Calu3 (cell line): ENCODE measurements at regions not wholly inside any gene's neighbourhood (a gene's known extent, or its start where the extent isn't known, plus 50 kb on each side); places are given as distances from the start of the nearest gene placed in this dataset.

Source experiments
- BruUV-seq: library from RNA; stranded (reverse); fragments of 400-500 nt; replicated peaks from 2 replicates; lab custom pipeline; 2021; lab: Mats Ljungman, UMichigan
- CTCF ChIA-PET: fragments of 300-600 bp; sonication (Branson Sonifier 250); formaldehyde crosslinking; loops from one replicate; lab custom pipeline; 2022; ENCODE audit warnings: antibody characterized with exemption; lab: Charles Lee
- DNase-seq: peaks from one replicate; pipeline ENCODE4 v3.0.0; 2022
- H3K27ac Mint-ChIP-seq: one replicate; pipeline ENCODE4 v1.8.0; 2022; ENCODE audit warnings: mixed read lengths; ENCODE audit not compliant: unreplicated experiment
- H3K27me3 Mint-ChIP-seq: one replicate; pipeline ENCODE4 v1.8.0; 2022; ENCODE audit warnings: mixed read lengths; ENCODE audit not compliant: unreplicated experiment
- H3K36me3 Mint-ChIP-seq: one replicate; pipeline ENCODE4 v1.8.0; 2022; ENCODE audit warnings: mild to moderate bottlenecking, moderate library complexity, mixed read lengths; ENCODE audit not compliant: insufficient read depth, unreplicated experiment
- H3K4me1 Mint-ChIP-seq: one replicate; pipeline ENCODE4 v1.8.0; 2022; ENCODE audit warnings: mild to moderate bottlenecking, low read depth, mixed read lengths; ENCODE audit not compliant: unreplicated experiment
- H3K4me3 Mint-ChIP-seq: one replicate; pipeline ENCODE4 v1.8.0; 2022; ENCODE audit warnings: mild to moderate bottlenecking, low read depth, moderate library complexity, mixed read lengths; ENCODE audit not compliant: unreplicated experiment
- H3K9me3 Mint-ChIP-seq: one replicate; pipeline ENCODE4 v1.8.0; 2022; ENCODE audit warnings: low read depth, mixed read lengths; ENCODE audit not compliant: unreplicated experiment
- CTCF ChIP-seq: fragments of 200-600 bp; IDR thresholded peaks from one replicate; pipeline ENCODE4 v1.8.0; 2022; ENCODE audit warnings: antibody characterized with exemption; ENCODE audit not compliant: unreplicated experiment
- intact Hi-C: fragments of 100-400 bp; cut with micrococcal nuclease; formaldehyde crosslinking; loops from one replicate; pipeline ENCODE4 v1.10.0; 2022; ENCODE audit not compliant: unreplicated experiment

GRCh38 chr20:20941468-20941889 is 164.7 kb downstream of the LINC00237 start:
- no TSS peak for BruUV-seq
- TF ChIP-seq CTCF, result no peak
- no peaks in the 10 kb centered on the region for H3K4me1 Mint-ChIP-seq
- no peak for DNase-seq
- H3K27ac Mint-ChIP-seq, result no peak overlapping the region
- H3K36me3 Mint-ChIP-seq, result no peaks in the 10 kb centered on the region
- intact Hi-C loops, result no loop called here
- CTCF ChIA-PET, result no interaction called here
- no peaks in the 10 kb centered on the region for H3K27me3 Mint-ChIP-seq
- H3K9me3 Mint-ChIP-seq, result no peaks in the 10 kb centered on the region
- H3K4me3 Mint-ChIP-seq, result no peak overlapping the region

- Mint-ChIP-seq H3K27ac (no peak overlapping the region), H3K4me1 (no peaks in the 10 kb centered on the region), H3K9me3 (no peaks in the 10 kb centered on the region), H3K4me3 (no peak overlapping the region), H3K36me3 (no peaks in the 10 kb centered on the region), H3K27me3 (no peaks in the 10 kb centered on the region)
- no peak for TF ChIP-seq CTCF
- BruUV-seq, result no TSS peak
- intact Hi-C loops, result no loop called here
- CTCF ChIA-PET, result no interaction called here
- no peak for DNase-seq
These were observed 167.2 kb downstream of the LINC00237 start for GRCh38 chr20:20939006-20939405.

- TF ChIP-seq CTCF, result no peak
- Mint-ChIP-seq H3K4me3 (no peak overlapping the region), H3K36me3 (no peaks in the 10 kb centered on the region), H3K9me3 (no peaks in the 10 kb centered on the region), H3K4me1 (no peaks in the 10 kb centered on the region), H3K27me3 (no peaks in the 10 kb centered on the region), H3K27ac (no peak overlapping the region)
- no peak for DNase-seq
- CTCF ChIA-PET, result no interaction called here
- no TSS peak for BruUV-seq
- intact Hi-C loops, result no loop called here
These were observed 167.6 kb downstream of the LINC00237 start for GRCh38 chr20:20938599-20938998.

GRCh38 chr20:20938131-20938530 is 168.0 kb downstream of the LINC00237 start:
- no peak for TF ChIP-seq CTCF
- CTCF ChIA-PET, result no interaction called here
- intact Hi-C loops, result no loop called here
- DNase-seq, result no peak
- H3K9me3 Mint-ChIP-seq, result no peaks in the 10 kb centered on the region
- no peaks in the 10 kb centered on the region for H3K36me3 Mint-ChIP-seq
- no TSS peak for BruUV-seq
- H3K4me3 Mint-ChIP-seq, result no peak overlapping the region
- no peaks in the 10 kb centered on the region for H3K27me3 Mint-ChIP-seq
- no peak overlapping the region for H3K27ac Mint-ChIP-seq
- H3K4me1 Mint-ChIP-seq, result no peaks in the 10 kb centered on the region
